GM21786 (cell line): ENCODE measurements at regions not wholly inside any gene's neighbourhood (a gene's known extent, or its start where the extent isn't known, plus 50 kb on each side); places are given as distances from the start of the nearest gene placed in this dataset.
"Not testable (repeated sequence)": the region's sequence is repeated elsewhere in the genome, so short reads cannot be mapped to it uniquely, and the experiment has no call there.

Source experiments
- ATAC-seq: cut with Tn5 transposase; IDR thresholded peaks from one replicate; pipeline ENCODE4 v1.9.1; 2021; ENCODE audit not compliant: unreplicated experiment

GRCh38 chr6:11304946-11305345 lies 72.5 kb upstream of the NEDD9 start:
- no peak for ATAC-seq

GRCh38 chr6:11299876-11300428 lies 67.5 kb upstream of the NEDD9 start:
- not testable (repeated sequence) for ATAC-seq

GRCh38 chr6:11299421-11299784 lies 66.9 kb upstream of the NEDD9 start:
- not testable (repeated sequence) for ATAC-seq

- ATAC-seq = no peak
Measured at GRCh38 chr6:11298651-11299420, 66.4 kb upstream of the NEDD9 start.

GRCh38 chr6:11297376-11297729 lies 64.9 kb upstream of the NEDD9 start:
- no peak for ATAC-seq

GRCh38 chr6:11296449-11297375 lies 64.2 kb upstream of the NEDD9 start:
- ATAC-seq = no peak

- no peak for ATAC-seq
Measured at GRCh38 chr6:11295969-11296368, 63.5 kb upstream of the NEDD9 start.

- no peak for ATAC-seq
Measured at GRCh38 chr6:11294228-11294627, 61.8 kb upstream of the NEDD9 start.

- no peak for ATAC-seq
Measured at GRCh38 chr6:11292594-11293236, 60.2 kb upstream of the NEDD9 start.

GRCh38 chr6:11292091-11292490 lies 59.6 kb upstream of the NEDD9 start:
- ATAC-seq = no peak

- no peak for ATAC-seq
Measured at GRCh38 chr6:11291582-11291981, 59.1 kb upstream of the NEDD9 start.

- no peak for ATAC-seq
Measured at GRCh38 chr6:11290027-11290426, 57.6 kb upstream of the NEDD9 start.

GRCh38 chr6:11288065-11288464 lies 55.6 kb upstream of the NEDD9 start:
- ATAC-seq = no peak

- no peak for ATAC-seq
Measured at GRCh38 chr6:11284996-11285395, 52.5 kb upstream of the NEDD9 start.

- no peak for ATAC-seq
Measured at GRCh38 chr6:11283629-11284028, 51.2 kb upstream of the NEDD9 start.

- no peak for ATAC-seq
Measured at GRCh38 chr6:11282875-11283274, 50.4 kb upstream of the NEDD9 start.
